ENCODE measurements at regions not wholly inside any gene's neighbourhood (a gene's known extent, or its start where the extent isn't known, plus 50 kb on each side); places are given as distances from the start of the nearest gene placed in this dataset.

GRCh38 chr9:81244631-81245030 lies 444.7 kb downstream of the TLE1 start:
- DNase-seq, result no peak

- no peak for DNase-seq
Observed at GRCh38 chr9:81242866-81243265, 446.5 kb downstream of the TLE1 start.

GRCh38 chr9:81239388-81239787 lies 450.0 kb downstream of the TLE1 start:
- DNase-seq, result no peak

GRCh38 chr9:81237565-81238231 lies 451.6 kb downstream of the TLE1 start:
- DNase-seq, result no peak

DNA sequence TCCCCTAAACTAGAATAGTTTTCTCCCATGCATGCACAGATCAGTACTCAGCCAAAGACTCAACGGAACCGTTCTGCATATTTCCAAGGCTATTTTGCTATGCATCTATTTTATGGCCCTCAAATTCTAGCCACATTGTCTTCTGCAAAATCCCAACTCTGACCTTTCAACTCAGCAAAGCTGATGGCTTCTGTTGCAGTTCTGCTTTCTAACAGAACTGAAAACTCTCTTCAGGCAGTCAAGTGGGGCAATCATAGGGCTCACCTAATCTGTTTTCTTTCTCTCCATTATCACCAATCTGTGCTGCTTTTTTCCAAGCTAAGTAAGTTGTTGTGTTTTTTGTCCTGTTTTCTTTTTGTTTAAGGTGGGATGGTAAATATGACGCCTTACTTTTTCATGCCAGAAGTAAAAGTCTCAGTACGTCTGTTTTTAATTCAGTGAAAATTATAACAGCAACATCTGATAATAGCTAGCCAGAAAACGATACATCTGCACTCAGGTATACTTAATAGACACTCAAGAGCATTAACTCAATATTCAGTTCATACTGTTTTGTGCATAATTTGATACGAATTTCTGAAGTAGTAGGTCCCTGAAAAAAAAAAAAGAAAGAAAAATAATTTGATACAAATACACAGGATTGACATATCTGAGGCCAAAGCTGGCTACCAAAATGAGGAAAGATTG lies 454.3 kb downstream of the TLE1 start:
- DNase-seq, result no peak

GRCh38 chr9:81231011-81231410 lies 458.3 kb downstream of the TLE1 start:
- DNase-seq, result no peak

DNA sequence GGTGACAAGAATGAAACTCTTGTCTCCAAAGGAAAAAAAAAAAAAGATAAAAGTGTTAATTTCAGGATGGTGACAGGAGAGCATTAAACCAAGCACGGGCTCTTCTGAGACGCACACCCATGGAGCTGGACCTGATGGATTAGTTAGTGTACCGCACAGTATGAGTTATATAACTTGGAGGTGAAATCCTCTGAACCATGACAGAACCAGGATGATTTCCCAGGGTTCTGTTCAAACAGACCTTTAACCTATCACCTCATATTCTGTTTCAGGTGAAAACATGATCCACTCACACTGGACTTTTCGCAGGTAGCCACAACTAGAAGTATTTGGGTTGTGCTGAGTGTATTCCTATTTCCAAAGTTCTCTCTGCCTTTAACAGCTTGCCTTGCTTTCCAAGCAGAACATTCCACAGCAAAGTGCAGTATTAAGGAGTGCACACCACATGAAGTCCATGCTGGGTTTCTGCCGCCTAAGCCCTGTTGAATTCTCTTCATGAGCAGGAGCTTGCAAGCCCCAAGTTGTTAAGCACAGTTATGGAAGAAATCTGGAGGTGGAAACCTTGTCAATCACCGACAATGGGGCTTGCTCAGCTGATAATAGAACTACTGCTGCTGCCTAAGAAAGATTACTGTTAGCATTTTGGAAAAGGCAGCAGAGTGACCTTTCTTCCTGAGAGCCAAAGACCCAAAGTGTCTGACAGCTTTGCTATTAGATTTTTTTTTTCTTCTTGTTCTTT lies 461.7 kb downstream of the TLE1 start:
- DNase-seq, result no peak

GRCh38 chr9:81225596-81225995 lies 463.8 kb downstream of the TLE1 start:
- no peak for DNase-seq

- DNase-seq, result no peak
Observed at GRCh38 chr9:81224166-81225081, 464.9 kb downstream of the TLE1 start.

- DNase-seq, result no peak
Observed at GRCh38 chr9:81214975-81215374, 474.4 kb downstream of the TLE1 start.

- no peak for DNase-seq
Observed at GRCh38 chr9:81213456-81213855, 475.9 kb downstream of the TLE1 start.

GRCh38 chr9:81211741-81212140 lies 477.6 kb downstream of the TLE1 start:
- no peak for DNase-seq

GRCh38 chr9:81207651-81208050 lies 481.7 kb downstream of the TLE1 start:
- DNase-seq, result no peak

DNA sequence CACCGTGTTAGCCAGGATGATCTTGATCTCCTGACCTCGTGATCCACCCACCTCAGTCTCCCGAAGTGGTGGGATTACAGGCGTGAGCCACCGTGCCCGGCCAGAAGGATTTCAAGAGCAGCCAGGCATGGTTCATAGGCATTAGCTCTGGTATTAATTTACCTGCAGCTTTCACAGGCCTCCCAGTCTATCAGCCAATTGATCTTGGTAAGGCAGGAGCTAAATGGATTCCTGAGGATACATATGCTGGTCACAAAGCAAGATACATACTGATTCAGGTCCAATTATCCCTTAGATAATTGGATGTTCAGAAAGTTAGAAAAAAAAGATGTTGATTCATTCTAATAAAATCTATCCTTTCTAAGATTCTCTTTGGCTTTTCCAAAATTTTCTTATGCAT lies 487.1 kb downstream of the TLE1 start:
- no peak for DNase-seq

DNA sequence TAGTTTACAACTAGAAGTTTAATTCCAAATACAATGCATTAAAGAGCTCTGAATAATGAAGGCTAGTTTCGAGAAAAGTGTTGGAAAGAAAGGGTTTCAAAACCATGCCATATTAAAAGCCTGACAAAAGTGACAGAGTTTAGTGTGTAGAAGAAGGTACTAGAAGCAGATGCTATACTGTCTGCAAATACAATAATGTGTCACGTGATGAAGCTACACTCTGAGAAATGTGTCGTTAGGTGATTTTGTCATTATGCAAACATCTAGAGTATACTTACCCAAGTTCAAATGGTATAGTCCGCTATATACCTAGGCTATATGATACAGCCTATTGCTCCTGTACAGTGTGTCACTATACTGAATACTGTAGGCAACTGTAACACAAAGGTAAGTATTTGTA lies 494.1 kb downstream of the TLE1 start:
- DNase-seq, result no peak

GRCh38 chr9:81193362-81194339 lies 495.7 kb downstream of the TLE1 start:
- DNase-seq, result no peak

DNA sequence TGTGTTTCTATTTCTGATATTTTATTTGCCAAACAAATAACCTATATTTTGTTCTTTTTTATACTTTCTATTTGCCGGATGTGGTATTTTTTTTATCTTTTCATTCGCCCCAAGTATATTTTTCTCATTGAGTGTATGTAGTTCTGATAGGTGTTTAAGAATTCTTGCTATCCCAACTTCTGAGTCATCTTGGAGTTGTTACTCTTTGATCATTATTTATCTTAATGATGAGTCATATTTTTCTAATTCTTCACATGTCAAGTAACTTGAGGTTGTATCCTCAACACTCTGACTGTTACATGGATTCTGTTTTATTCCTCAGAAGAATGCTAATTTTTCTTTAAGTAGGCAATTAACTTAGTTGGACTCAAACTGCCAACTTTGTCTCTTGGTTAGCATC lies 498.1 kb downstream of the TLE1 start:
- no peak for DNase-seq

GRCh38 chr9:81190659-81191058 lies 498.7 kb downstream of the TLE1 start:
- DNase-seq, result no peak

DNA sequence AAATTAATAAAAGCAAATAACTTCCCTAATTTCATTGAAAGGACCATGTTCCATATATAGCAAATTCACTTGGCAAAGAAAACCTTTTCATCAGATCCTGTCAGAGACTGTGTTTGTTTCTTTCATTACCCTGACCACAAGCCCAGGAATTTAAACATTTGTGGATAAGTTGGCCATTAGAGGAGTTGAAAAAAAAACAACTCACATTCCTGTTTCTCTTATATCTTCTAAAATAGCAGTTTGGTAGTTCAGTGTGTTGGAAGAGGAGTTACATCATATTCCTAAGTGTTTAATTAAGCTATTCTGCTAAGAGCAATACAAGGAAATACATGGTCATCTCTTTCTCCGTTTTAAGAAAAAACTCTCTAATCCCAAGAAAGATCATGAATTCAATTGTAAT lies 505.6 kb downstream of the TLE1 start:
- peak; percentile 81 for DNase-seq

- DNase-seq, result peak; percentile 95
Observed at GRCh38 chr9:81182431-81182830, 506.9 kb downstream of the TLE1 start.

- no peak for DNase-seq
Observed at GRCh38 chr9:81174023-81174422, 515.3 kb downstream of the TLE1 start.

- no peak for DNase-seq
Observed at GRCh38 chr9:81171689-81172088, 517.7 kb downstream of the TLE1 start.
